HepG2 (cell line): ENCODE measurements at regions not wholly inside any gene's neighbourhood (a gene's known extent, or its start where the extent isn't known, plus 50 kb on each side); places are given as distances from the start of the nearest gene placed in this dataset.

Experiments
- ATAC-seq: fragments of 200-7000 bp; cut with Tn5 transposase; 3 replicates; pipeline ENCODE4 v1.9.1; 2020; ENCODE audit warnings: mild to moderate bottlenecking, moderate library complexity
- BruUV-seq: library from RNA; stranded (reverse); fragments of 400-500 nt; replicated peaks from 2 replicates; lab custom pipeline; 2021; lab: Mats Ljungman, UMichigan
- CTCF ChIA-PET: fragments of 300-600 bp; formaldehyde crosslinking; extraction: SDS; loops from one replicate; lab custom pipeline; 2021; ENCODE audit warnings: low total read pairs, inconsistent platforms, low intra/inter-chr PET ratio; lab: Yijun Ruan, JAX
- POLR2A ChIA-PET: fragments of 350-600 bp; sonication (Branson Sonifier 250); formaldehyde crosslinking; loops from one replicate; lab custom pipeline; 2020; ENCODE audit warnings: antibody characterized with exemption, inconsistent platforms; lab: Yijun Ruan, JAX
- DNase-seq: peaks from one replicate; pipeline ENCODE4 v3.0.0-alpha.2; 2015; ENCODE audit warnings: low spot score
- FAIRE-seq: peaks from 3 replicates; lab custom pipeline; 2011; peaks lifted over from hg19 to GRCh38; lab: Jason Lieb, UNC
- H2AFZ ChIP-seq: one replicate; pipeline ENCODE4 v1.6.1; 2011; ENCODE audit warnings: low read length, inconsistent platforms
- H3K27ac ChIP-seq: fragments of 300-600 bp; 3 replicates; pipeline ENCODE4 v1.8.0; 2011; ENCODE audit warnings: mixed run types, mild to moderate bottlenecking, mixed read lengths, low read length, inconsistent platforms; ENCODE audit not compliant: insufficient read depth; ENCODE audit errors: extremely low read length
- H3K27me3 ChIP-seq, 2 experiments: fragments of 200-600 bp in 1 of 2; 2 replicates in 1 of 2; 3 replicates in 1 of 2; pipeline versions ENCODE4 v1.6.0 to v1.8.0; 2011; ENCODE audit warnings: low read length in 2 of 2, mild to moderate bottlenecking in 2 of 2, moderate library complexity in 2 of 2, inconsistent platforms in 1 of 2; ENCODE audit not compliant: insufficient read depth in 2 of 2, control insufficient read depth in 1 of 2
- H3K36me3 ChIP-seq, 2 experiments: fragments of 200-600 bp in 1 of 2; replicated peaks in 1 of 2; 2 replicates in 1 of 2; 3 replicates in 1 of 2; pipeline versions ENCODE4 v1.5.1 to v1.8.0; 2011; ENCODE audit warnings: low read length in 2 of 2, inconsistent platforms in 1 of 2; ENCODE audit not compliant: insufficient read depth in 2 of 2, control insufficient read depth in 1 of 2
- H3K4me1 ChIP-seq: 2 replicates; pipeline ENCODE4 v1.5.1; 2012; ENCODE audit warnings: low read length, inconsistent platforms; ENCODE audit not compliant: insufficient read depth
- H3K4me2 ChIP-seq: 2 replicates; pipeline ENCODE4 v1.6.0; 2011; ENCODE audit warnings: low read depth, low read length, inconsistent platforms
- H3K4me3 ChIP-seq, 3 experiments: fragments of 200-600 bp in 1 of 3; sonication (generic), shearing (Covaris generic) in 1 of 3; replicated peaks in 1 of 3; 2 replicates each; pipeline ENCODE4 v1.5.1; 2011 to 2016; ENCODE audit warnings: low read length in 3 of 3, inconsistent platforms in 2 of 3, low read depth in 2 of 3, mild to moderate bottlenecking in 2 of 3, control low read depth in 1 of 3, mixed read lengths in 1 of 3; ENCODE audit not compliant: insufficient read depth in 1 of 3
- H3K79me2 ChIP-seq: one replicate; pipeline ENCODE4 v1.6.1; 2011; ENCODE audit warnings: low read length, inconsistent platforms; ENCODE audit not compliant: insufficient read depth
- H3K9ac ChIP-seq: 2 replicates; pipeline ENCODE4 v1.6.0; 2011; ENCODE audit warnings: mild to moderate bottlenecking, low read depth, low read length, inconsistent platforms; ENCODE audit not compliant: insufficient read depth
- H3K9me3 ChIP-seq: 2 replicates; pipeline ENCODE4 v1.5.1; 2012; ENCODE audit warnings: mild to moderate bottlenecking, low read length
- H4K20me1 ChIP-seq: 2 replicates; pipeline ENCODE4 v1.6.0; 2011; ENCODE audit warnings: inconsistent platforms, mild to moderate bottlenecking, low read length, moderate library complexity; ENCODE audit not compliant: insufficient read depth
- CTCF ChIP-seq: sonication (generic); formaldehyde crosslinking; IDR thresholded peaks from 2 replicates; pipeline ENCODE4 v1.5.0; 2020; ENCODE audit warnings: mild to moderate bottlenecking, missing genetic modification reagents, moderate library complexity
- RFX1 ChIP-seq: fragments of 450-650 bp; IDR thresholded peaks from 2 replicates; pipeline ENCODE4 v1.6.1; 2017
- SRF ChIP-seq: IDR thresholded peaks from 2 replicates; pipeline ENCODE4 v1.6.1; 2011; ENCODE audit warnings: mild to moderate bottlenecking, low read depth, low read length, moderate library complexity
- THAP11 ChIP-seq: IDR thresholded peaks from 2 replicates; pipeline ENCODE4 v1.6.1; 2016; ENCODE audit warnings: missing biosample characterization, missing genetic modification reagents
- ZMYM3 ChIP-seq: sonication (generic); formaldehyde crosslinking; IDR thresholded peaks from 2 replicates; pipeline ENCODE4 v1.5.1; 2020; ENCODE audit warnings: mild to moderate bottlenecking, missing genetic modification reagents
- ZNF124 ChIP-seq: sonication (generic); formaldehyde crosslinking; IDR thresholded peaks from 2 replicates; pipeline ENCODE4 v1.4.0; 2020; ENCODE audit warnings: missing genetic modification reagents
- ZNF773 ChIP-seq: sonication (generic); formaldehyde crosslinking; IDR thresholded peaks from 2 replicates; pipeline ENCODE4 v1.4.0; 2020; ENCODE audit warnings: missing genetic modification reagents, borderline replicate concordance
- WGBS: methylation state at CpG from one replicate; pipeline ENCODE4 v1.1.6; 2017; ENCODE audit warnings: low lambda C conversion rate; 5-methylcytosine and 5-hydroxymethylcytosine counted together
- in situ Hi-C: cut with HindIII; loops from 2 replicates; pipeline ENCODE4 v1.10.0; 2017; ENCODE audit warnings: low pct_unique_long_range_greater_than_20kb; ENCODE audit not compliant: extremely low pct_ligation_motif_present
- intact Hi-C: fragments of 100-400 bp; cut with micrococcal nuclease; formaldehyde crosslinking; loops from one replicate; pipeline ENCODE4 v1.10.0; 2022; ENCODE audit not compliant: unreplicated experiment

DNA sequence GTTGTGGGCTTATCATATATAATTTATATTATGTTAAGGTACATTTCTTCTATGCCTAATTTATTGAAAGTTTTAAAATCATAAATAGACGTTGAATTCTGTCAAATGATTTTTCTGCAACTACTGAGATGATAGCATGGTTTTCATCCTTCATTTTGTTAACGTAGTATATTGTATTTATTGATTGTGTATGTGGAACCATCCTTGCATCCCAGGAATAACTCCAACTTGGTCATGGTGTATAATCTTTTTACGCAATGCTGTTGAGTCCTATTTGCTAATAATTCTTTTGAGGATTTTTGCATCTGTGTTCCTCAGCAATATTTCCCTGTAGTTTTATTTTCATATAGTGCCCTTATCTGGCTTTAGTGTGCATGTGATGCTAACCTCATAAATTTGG is 152.7 kb downstream of the ADCYAP1 start:
- Histone ChIP-seq H3K9ac (no peak overlapping the region), H3K9me3 (peaks cover 6% of the 10 kb centered on the region), H3K27ac (no peak overlapping the region), H3K4me3 (no peak overlapping the region), H3K27me3 (no peaks in the 10 kb centered on the region), H3K36me3 (no peaks in the 10 kb centered on the region), H2AFZ (no peak overlapping the region), H3K79me2 (no peaks in the 10 kb centered on the region), H4K20me1 (no peaks in the 10 kb centered on the region), H3K4me1 (no peaks in the 10 kb centered on the region), H3K4me2 (no peak overlapping the region)
- TF ChIP-seq ZNF773 (CRISPR knock-in tag) (no peak), RFX1 (no peak), ZNF124 (CRISPR knock-in tag) (no peak), THAP11 (CRISPR knock-in tag) (no peak)
- ATAC-seq (no peak), DNase-seq (no peak), FAIRE-seq (no peak)
- BruUV-seq: no TSS peak
- in situ Hi-C loops (no loop called here), intact Hi-C loops (no loop called here)
- POLR2A ChIA-PET: no interaction called here
- CTCF ChIA-PET: no interaction called here
- WGBS: 36% methylated on average over 3 of the region's 3 CpGs

GRCh38 chr18:1062588-1062987 is 157.9 kb downstream of the ADCYAP1 start:
- no peaks in the 10 kb centered on the region for H3K9me3 ChIP-seq
- H2AFZ ChIP-seq: no peak overlapping the region
- H3K4me1 ChIP-seq: no peaks in the 10 kb centered on the region
- BruUV-seq: no TSS peak
- FAIRE-seq (no peak), ATAC-seq (no peak; the same call in 2 of the 3 replicates), DNase-seq (peak; percentile 1)
- intact Hi-C loops: no loop called here
- no CpG with 5 or more reads among the region's 2 CpGs for WGBS
- H4K20me1 ChIP-seq: no peaks in the 10 kb centered on the region
- no peak overlapping the region for H3K4me2 ChIP-seq
- in situ Hi-C loops: no loop called here
- H3K27ac ChIP-seq: no peak overlapping the region
- no peaks in the 10 kb centered on the region for H3K79me2 ChIP-seq
- no peak overlapping the region for H3K9ac ChIP-seq
- TF ChIP-seq ZMYM3 (CRISPR knock-in tag) (no peak), CTCF (peak; percentile 33; the same call in 1 of the 2 replicates), SRF (no peak)
- H3K36me3 ChIP-seq: no peaks in the 10 kb centered on the region
- no peak overlapping the region for H3K4me3 ChIP-seq
- POLR2A ChIA-PET: no interaction called here
- no peaks in the 10 kb centered on the region for H3K27me3 ChIP-seq
- CTCF ChIA-PET: no interaction called here
